ENCODE measurements at regions not wholly inside any gene's neighbourhood (a gene's known extent, or its start where the extent isn't known, plus 50 kb on each side); places are given as distances from the start of the nearest gene placed in this dataset.

- TF ChIP-seq CTCF (IDR thresholded peaks at IDR 0.05), result no peak
- no peak for TF ChIP-seq POLR2A (IDR thresholded peaks at IDR 0.05)
Measured at GRCh38 chr6:144528743-144529425, 243.7 kb downstream of the UTRN start.

Data from vagina (tissue), 2 donors.